AG09319 (cell line): ENCODE measurements at regions not wholly inside any gene's neighbourhood (a gene's known extent, or its start where the extent isn't known, plus 50 kb on each side); places are given as distances from the start of the nearest gene placed in this dataset.

Experiments
- DNase-seq: peaks from one replicate; pipeline ENCODE4 v3.0.0-alpha.2; 2010; ENCODE audit warnings: low read depth; ENCODE audit errors: extremely low read depth
- TF ChIP-seq, protein P1 (sequence below): IDR thresholded peaks from 2 replicates; pipeline ENCODE4 v1.5.1; 2011; ENCODE audit warnings: low read depth, mild to moderate bottlenecking, inconsistent platforms, low read length, moderate library complexity

DNA sequence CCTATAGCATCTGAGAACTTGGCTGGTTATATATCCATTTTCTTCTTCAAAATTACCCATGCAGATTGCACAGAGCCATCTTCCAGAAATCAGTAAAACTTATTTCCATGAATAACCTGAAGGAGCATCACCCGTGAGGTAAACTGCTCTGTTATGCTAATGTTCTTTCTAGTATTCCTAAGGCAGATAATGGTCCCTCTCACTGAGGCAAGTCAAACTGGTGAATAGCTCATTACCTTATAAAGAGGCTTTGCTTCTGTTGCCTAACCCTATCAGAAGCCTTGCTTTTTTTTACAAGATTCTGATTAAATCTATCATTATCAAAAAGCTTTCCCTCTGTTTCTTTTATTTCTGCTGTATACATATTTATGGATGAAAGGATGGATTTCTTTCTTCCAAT, 307.6 kb upstream of the FLRT2 start:
- no peak for DNase-seq
- TF ChIP-seq, protein P1, sequence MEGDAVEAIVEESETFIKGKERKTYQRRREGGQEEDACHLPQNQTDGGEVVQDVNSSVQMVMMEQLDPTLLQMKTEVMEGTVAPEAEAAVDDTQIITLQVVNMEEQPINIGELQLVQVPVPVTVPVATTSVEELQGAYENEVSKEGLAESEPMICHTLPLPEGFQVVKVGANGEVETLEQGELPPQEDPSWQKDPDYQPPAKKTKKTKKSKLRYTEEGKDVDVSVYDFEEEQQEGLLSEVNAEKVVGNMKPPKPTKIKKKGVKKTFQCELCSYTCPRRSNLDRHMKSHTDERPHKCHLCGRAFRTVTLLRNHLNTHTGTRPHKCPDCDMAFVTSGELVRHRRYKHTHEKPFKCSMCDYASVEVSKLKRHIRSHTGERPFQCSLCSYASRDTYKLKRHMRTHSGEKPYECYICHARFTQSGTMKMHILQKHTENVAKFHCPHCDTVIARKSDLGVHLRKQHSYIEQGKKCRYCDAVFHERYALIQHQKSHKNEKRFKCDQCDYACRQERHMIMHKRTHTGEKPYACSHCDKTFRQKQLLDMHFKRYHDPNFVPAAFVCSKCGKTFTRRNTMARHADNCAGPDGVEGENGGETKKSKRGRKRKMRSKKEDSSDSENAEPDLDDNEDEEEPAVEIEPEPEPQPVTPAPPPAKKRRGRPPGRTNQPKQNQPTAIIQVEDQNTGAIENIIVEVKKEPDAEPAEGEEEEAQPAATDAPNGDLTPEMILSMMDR, result no peak

DNA sequence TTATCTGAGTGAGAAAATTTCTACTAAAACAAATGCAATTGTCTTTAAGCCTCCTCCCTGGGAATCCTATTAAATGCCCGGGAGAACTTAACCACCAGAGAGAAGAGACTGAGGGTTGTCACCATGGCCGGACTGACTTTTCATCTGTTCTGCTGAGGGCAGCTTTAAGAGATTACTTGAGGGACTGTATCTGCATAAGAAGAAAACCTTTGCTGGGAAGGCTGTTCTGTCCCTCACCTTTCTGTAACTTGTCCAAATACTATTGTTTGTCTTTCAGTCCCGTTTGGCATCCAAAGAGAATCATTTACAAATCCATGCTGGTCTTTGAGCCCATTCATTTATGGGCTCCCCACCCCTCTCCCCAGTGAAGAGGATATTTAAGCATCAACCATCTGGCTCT, 306.3 kb upstream of the FLRT2 start:
- TF ChIP-seq, protein P1, result no peak
- DNase-seq, result no peak

GRCh38 chr14:85224241-85224640, 305.7 kb upstream of the FLRT2 start:
- TF ChIP-seq, protein P1, result no peak
- no peak for DNase-seq

DNA sequence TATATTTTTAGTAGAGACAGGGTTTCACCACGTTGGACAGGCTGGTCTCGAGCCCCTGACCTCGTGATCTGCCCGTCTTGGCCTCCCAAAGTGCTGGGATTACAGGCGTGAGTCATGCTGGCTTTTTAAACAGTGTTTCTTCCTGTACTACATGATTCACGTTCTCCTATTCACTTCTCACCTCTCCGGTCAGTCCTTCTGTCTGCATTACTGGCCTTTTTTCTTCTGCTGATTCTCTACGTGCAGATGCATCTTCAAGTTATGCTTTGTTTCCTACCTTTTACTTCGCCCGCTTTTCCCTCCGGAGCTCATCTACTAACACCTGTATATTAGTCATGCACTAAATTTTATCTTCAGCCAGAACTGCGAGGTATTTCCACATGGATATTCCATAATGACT, 296.2 kb upstream of the FLRT2 start:
- TF ChIP-seq, protein P1, result no peak
- DNase-seq, result no peak

GRCh38 chr14:85234156-85235025, 295.6 kb upstream of the FLRT2 start:
- TF ChIP-seq, protein P1, result no peak
- DNase-seq, result no peak

- TF ChIP-seq, protein P1, result no peak
- DNase-seq, result no peak
These were observed 294.1 kb upstream of the FLRT2 start for GRCh38 chr14:85235868-85236267.

- TF ChIP-seq, protein P1, result no peak
- no peak for DNase-seq
These were observed 293.6 kb upstream of the FLRT2 start for GRCh38 chr14:85236296-85236695.
